ENCODE measurements at regions not wholly inside any gene's neighbourhood (a gene's known extent, or its start where the extent isn't known, plus 50 kb on each side); places are given as distances from the start of the nearest gene placed in this dataset.

DNA sequence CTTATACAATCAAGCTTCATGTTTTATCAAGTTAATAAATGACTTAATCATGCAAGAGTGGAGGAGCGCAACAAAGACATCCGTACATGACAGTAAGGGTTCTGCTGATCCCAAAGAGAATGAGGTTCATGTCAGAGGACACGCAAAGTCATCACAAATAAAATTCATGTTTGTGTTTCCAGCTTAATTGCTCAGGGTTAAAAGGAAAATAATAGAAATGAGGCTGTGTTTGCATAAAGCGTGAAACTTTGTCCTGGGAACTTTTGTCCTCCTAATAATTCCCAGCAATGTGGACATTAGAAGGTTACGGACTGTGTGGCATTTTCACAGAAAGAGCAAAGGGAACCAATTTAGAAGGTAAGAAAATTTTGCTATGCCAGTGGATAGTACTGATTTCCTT lies 237.3 kb downstream of the INHBA start:
- TF ChIP-seq, protein P1, sequence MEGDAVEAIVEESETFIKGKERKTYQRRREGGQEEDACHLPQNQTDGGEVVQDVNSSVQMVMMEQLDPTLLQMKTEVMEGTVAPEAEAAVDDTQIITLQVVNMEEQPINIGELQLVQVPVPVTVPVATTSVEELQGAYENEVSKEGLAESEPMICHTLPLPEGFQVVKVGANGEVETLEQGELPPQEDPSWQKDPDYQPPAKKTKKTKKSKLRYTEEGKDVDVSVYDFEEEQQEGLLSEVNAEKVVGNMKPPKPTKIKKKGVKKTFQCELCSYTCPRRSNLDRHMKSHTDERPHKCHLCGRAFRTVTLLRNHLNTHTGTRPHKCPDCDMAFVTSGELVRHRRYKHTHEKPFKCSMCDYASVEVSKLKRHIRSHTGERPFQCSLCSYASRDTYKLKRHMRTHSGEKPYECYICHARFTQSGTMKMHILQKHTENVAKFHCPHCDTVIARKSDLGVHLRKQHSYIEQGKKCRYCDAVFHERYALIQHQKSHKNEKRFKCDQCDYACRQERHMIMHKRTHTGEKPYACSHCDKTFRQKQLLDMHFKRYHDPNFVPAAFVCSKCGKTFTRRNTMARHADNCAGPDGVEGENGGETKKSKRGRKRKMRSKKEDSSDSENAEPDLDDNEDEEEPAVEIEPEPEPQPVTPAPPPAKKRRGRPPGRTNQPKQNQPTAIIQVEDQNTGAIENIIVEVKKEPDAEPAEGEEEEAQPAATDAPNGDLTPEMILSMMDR (IDR thresholded peaks at IDR 0.05), result no peak
- no peak for TF ChIP-seq POLR2A (IDR thresholded peaks at IDR 0.05)
